ENCODE measurements at regions not wholly inside any gene's neighbourhood (a gene's known extent, or its start where the extent isn't known, plus 50 kb on each side); places are given as distances from the start of the nearest gene placed in this dataset.

GRCh38 chr16:22641131-22641628 lies 130.5 kb downstream of the NPIPB5 start:
- TF ChIP-seq CTCF (IDR thresholded peaks at IDR 0.05) (no peak), EP300 (IDR thresholded peaks at IDR 0.05; ENCODE audit: low read depth) (no peak)
